HG03378 (cell line): ENCODE measurements at regions not wholly inside any gene's neighbourhood (a gene's known extent, or its start where the extent isn't known, plus 50 kb on each side); places are given as distances from the start of the nearest gene placed in this dataset.

Source experiments
- ATAC-seq: cut with Tn5 transposase; IDR thresholded peaks from one replicate; pipeline ENCODE4 v1.9.1; 2021; ENCODE audit warnings: mild to moderate bottlenecking, moderate library complexity; ENCODE audit not compliant: unreplicated experiment

GRCh38 chr2:122210065-122210464 lies 454.6 kb downstream of the TSN start:
- ATAC-seq: no peak

- ATAC-seq: peak; percentile 56
Observed at GRCh38 chr2:122210898-122211856, 455.7 kb downstream of the TSN start.

GRCh38 chr2:122213312-122213711 lies 457.9 kb downstream of the TSN start:
- ATAC-seq: no peak

- no peak for ATAC-seq
Observed at GRCh38 chr2:122216071-122216470, 460.6 kb downstream of the TSN start.

GRCh38 chr2:122216901-122217300 lies 461.4 kb downstream of the TSN start:
- no peak for ATAC-seq

- no peak for ATAC-seq
Observed at GRCh38 chr2:122218596-122218995, 463.1 kb downstream of the TSN start.

GRCh38 chr2:122219504-122219903 lies 464.1 kb downstream of the TSN start:
- no peak for ATAC-seq

- no peak for ATAC-seq
Observed at GRCh38 chr2:122221665-122222064, 466.2 kb downstream of the TSN start.

- no peak for ATAC-seq
Observed at GRCh38 chr2:122231296-122231695, 475.8 kb downstream of the TSN start.

- no peak for ATAC-seq
Observed at GRCh38 chr2:122233372-122233771, 477.9 kb downstream of the TSN start.

- ATAC-seq: no peak
Observed at GRCh38 chr2:122236152-122236874, 480.9 kb downstream of the TSN start.

- ATAC-seq: no peak
Observed at GRCh38 chr2:122236925-122237324, 481.5 kb downstream of the TSN start.

- no peak for ATAC-seq
Observed at GRCh38 chr2:122237450-122237849, 482.0 kb downstream of the TSN start.

- ATAC-seq: no peak
Observed at GRCh38 chr2:122238006-122238559, 482.6 kb downstream of the TSN start.

GRCh38 chr2:122239440-122239839 lies 484.0 kb downstream of the TSN start:
- no peak for ATAC-seq

- ATAC-seq: no peak
Observed at GRCh38 chr2:122244598-122245229, 489.3 kb downstream of the TSN start.

GRCh38 chr2:122249673-122250072 lies 494.2 kb downstream of the TSN start:
- ATAC-seq: no peak

GRCh38 chr2:122251158-122251557 lies 495.7 kb downstream of the TSN start:
- no peak for ATAC-seq

- ATAC-seq: no peak
Observed at GRCh38 chr2:122251566-122251965, 496.1 kb downstream of the TSN start.

- ATAC-seq: no peak
Observed at GRCh38 chr2:122255924-122256323, 500.5 kb downstream of the TSN start.

GRCh38 chr2:122261911-122262310 lies 506.5 kb downstream of the TSN start:
- no peak for ATAC-seq
